ENCODE measurements at regions not wholly inside any gene's neighbourhood (a gene's known extent, or its start where the extent isn't known, plus 50 kb on each side); places are given as distances from the start of the nearest gene placed in this dataset.
"Not testable (repeated sequence)": the region's sequence is repeated elsewhere in the genome, so short reads cannot be mapped to it uniquely, and the experiment has no call there.

- ATAC-seq (no peak), DNase-seq (no peak)
- H3K36me3 Mint-ChIP-seq (ENCODE audit: insufficient read depth): no peaks in the 10 kb centered on the region
- H3K9me3 Mint-ChIP-seq: peaks cover 3% of the 10 kb centered on the region
- no peak overlapping the region for H3K4me3 Mint-ChIP-seq
- H3K4me1 Mint-ChIP-seq (ENCODE audit: low read depth): no peaks in the 10 kb centered on the region
- H3K27me3 Mint-ChIP-seq (ENCODE audit: low read depth): no peaks in the 10 kb centered on the region
Observed at GRCh38 chr12:97977870-97978405, 515.3 kb downstream of the RMST start.

- ATAC-seq: no peak
- Mint-ChIP-seq H3K4me3 (no peak overlapping the region), H3K27me3 (ENCODE audit: low read depth) (no peaks in the 10 kb centered on the region), H3K36me3 (ENCODE audit: insufficient read depth) (no peaks in the 10 kb centered on the region), H3K4me1 (ENCODE audit: low read depth) (no peaks in the 10 kb centered on the region), H3K9me3 (peaks cover 3% of the 10 kb centered on the region)
- DNase-seq: no peak
Observed at GRCh38 chr12:97982684-97983083, 520.1 kb downstream of the RMST start.

GRCh38 chr12:97983796-97984195 lies 521.2 kb downstream of the RMST start:
- Mint-ChIP-seq H3K27me3 (ENCODE audit: low read depth) (no peaks in the 10 kb centered on the region), H3K36me3 (ENCODE audit: insufficient read depth) (no peaks in the 10 kb centered on the region), H3K4me3 (no peak overlapping the region), H3K4me1 (ENCODE audit: low read depth) (no peaks in the 10 kb centered on the region), H3K9me3 (peaks cover 3% of the 10 kb centered on the region)
- ATAC-seq (no peak), DNase-seq (no peak)

- DNase-seq (no peak), ATAC-seq (no peak)
- Mint-ChIP-seq H3K36me3 (ENCODE audit: insufficient read depth) (no peaks in the 10 kb centered on the region), H3K4me3 (no peak overlapping the region), H3K9me3 (peaks cover 3% of the 10 kb centered on the region), H3K27me3 (ENCODE audit: low read depth) (no peaks in the 10 kb centered on the region), H3K4me1 (ENCODE audit: low read depth) (no peaks in the 10 kb centered on the region)
Observed at GRCh38 chr12:97984436-97984835, 521.8 kb downstream of the RMST start.

GRCh38 chr12:97984974-97985580 lies 522.5 kb downstream of the RMST start:
- no peak for DNase-seq
- Mint-ChIP-seq H3K27me3 (ENCODE audit: low read depth) (no peaks in the 10 kb centered on the region), H3K9me3 (peaks cover 3% of the 10 kb centered on the region), H3K4me1 (ENCODE audit: low read depth) (no peaks in the 10 kb centered on the region), H3K4me3 (no peak overlapping the region), H3K36me3 (ENCODE audit: insufficient read depth) (no peaks in the 10 kb centered on the region)
- no peak for ATAC-seq

- H3K4me1 Mint-ChIP-seq (ENCODE audit: low read depth): no peaks in the 10 kb centered on the region
- no peaks in the 10 kb centered on the region for H3K27me3 Mint-ChIP-seq (ENCODE audit: low read depth)
- peaks cover 3% of the 10 kb centered on the region for H3K9me3 Mint-ChIP-seq
- no peak overlapping the region for H3K4me3 Mint-ChIP-seq
- ATAC-seq (no peak), DNase-seq (no peak)
- H3K36me3 Mint-ChIP-seq (ENCODE audit: insufficient read depth): no peaks in the 10 kb centered on the region
Observed at GRCh38 chr12:97985834-97986233, 523.2 kb downstream of the RMST start.

- not testable (repeated sequence) for H3K4me1 Mint-ChIP-seq (ENCODE audit: low read depth); H3K9me3 Mint-ChIP-seq; DNase-seq; ATAC-seq; H3K36me3 Mint-ChIP-seq (ENCODE audit: insufficient read depth); H3K27me3 Mint-ChIP-seq (ENCODE audit: low read depth); H3K4me3 Mint-ChIP-seq
Observed at GRCh38 chr12:97988588-97988987, 526.0 kb downstream of the RMST start.

- Mint-ChIP-seq H3K9me3 (peaks cover 4% of the 10 kb centered on the region), H3K27me3 (ENCODE audit: low read depth) (no peaks in the 10 kb centered on the region), H3K4me3 (no peak overlapping the region), H3K4me1 (ENCODE audit: low read depth) (no peaks in the 10 kb centered on the region), H3K36me3 (ENCODE audit: insufficient read depth) (no peaks in the 10 kb centered on the region)
- DNase-seq (no peak), ATAC-seq (no peak)
Observed at GRCh38 chr12:97989366-97989940, 525.9 kb upstream of the TMPO start.

- H3K36me3 Mint-ChIP-seq (ENCODE audit: insufficient read depth): no peaks in the 10 kb centered on the region
- H3K27me3 Mint-ChIP-seq (ENCODE audit: low read depth): no peaks in the 10 kb centered on the region
- ATAC-seq (no peak), DNase-seq (no peak)
- H3K9me3 Mint-ChIP-seq: peaks cover 4% of the 10 kb centered on the region
- no peaks in the 10 kb centered on the region for H3K4me1 Mint-ChIP-seq (ENCODE audit: low read depth)
- H3K4me3 Mint-ChIP-seq: no peak overlapping the region
Observed at GRCh38 chr12:97994746-97995484, 520.5 kb upstream of the TMPO start.

- H3K4me3 Mint-ChIP-seq: no peak overlapping the region
- ATAC-seq (no peak), DNase-seq (no peak)
- no peaks in the 10 kb centered on the region for H3K36me3 Mint-ChIP-seq (ENCODE audit: insufficient read depth)
- H3K27me3 Mint-ChIP-seq (ENCODE audit: low read depth): no peaks in the 10 kb centered on the region
- H3K9me3 Mint-ChIP-seq: peaks cover 4% of the 10 kb centered on the region
- H3K4me1 Mint-ChIP-seq (ENCODE audit: low read depth): no peaks in the 10 kb centered on the region
Observed at GRCh38 chr12:97995559-97995958, 519.8 kb upstream of the TMPO start.

GRCh38 chr12:98001430-98001829 lies 514.0 kb upstream of the TMPO start:
- no peak overlapping the region for H3K4me3 Mint-ChIP-seq
- H3K9me3 Mint-ChIP-seq: peaks cover 2% of the 10 kb centered on the region
- DNase-seq (no peak), ATAC-seq (no peak)
- peaks cover 11% of the 10 kb centered on the region for H3K27me3 Mint-ChIP-seq (ENCODE audit: low read depth)
- H3K36me3 Mint-ChIP-seq (ENCODE audit: insufficient read depth): no peaks in the 10 kb centered on the region
- peaks cover 2% of the 10 kb centered on the region for H3K4me1 Mint-ChIP-seq (ENCODE audit: low read depth)

GRCh38 chr12:98002887-98003493 lies 512.4 kb upstream of the TMPO start:
- peak in 1 of 2 donors; percentile 34 for ATAC-seq
- peaks cover 2% of the 10 kb centered on the region for H3K9me3 Mint-ChIP-seq

GRCh38 chr12:98007963-98008362 lies 507.4 kb upstream of the TMPO start:
- peaks cover 13% of the 10 kb centered on the region for H3K27me3 Mint-ChIP-seq (ENCODE audit: low read depth)
- peaks cover 6% of the 10 kb centered on the region for H3K9me3 Mint-ChIP-seq
- peaks cover 1% of the 10 kb centered on the region for H3K4me1 Mint-ChIP-seq (ENCODE audit: low read depth)
- H3K4me3 Mint-ChIP-seq: no peak overlapping the region
- DNase-seq (no peak), ATAC-seq (no peak)
- H3K36me3 Mint-ChIP-seq (ENCODE audit: insufficient read depth): no peaks in the 10 kb centered on the region

More at GRCh38 chr12:98002887-98003493, 512.4 kb upstream of the TMPO start:
- Mint-ChIP-seq H3K36me3 (ENCODE audit: insufficient read depth) (no peaks in the 10 kb centered on the region), H3K4me1 (ENCODE audit: low read depth) (peaks cover 2% of the 10 kb centered on the region), H3K4me3 (no peak overlapping the region), H3K27me3 (ENCODE audit: low read depth) (peaks cover 11% of the 10 kb centered on the region)
- DNase-seq: no peak

- DNase-seq: no peak
- peaks cover 4% of the 10 kb centered on the region for H3K9me3 Mint-ChIP-seq
- H3K4me1 Mint-ChIP-seq (ENCODE audit: low read depth): no peaks in the 10 kb centered on the region
- ATAC-seq: no peak
- H3K4me3 Mint-ChIP-seq: no peak overlapping the region
- peaks cover 2% of the 10 kb centered on the region for H3K27me3 Mint-ChIP-seq (ENCODE audit: low read depth)
- no peaks in the 10 kb centered on the region for H3K36me3 Mint-ChIP-seq (ENCODE audit: insufficient read depth)
Observed at GRCh38 chr12:98013560-98013959, 501.8 kb upstream of the TMPO start.
